Eye (tissue), 1 donor: ENCODE measurements at regions not wholly inside any gene's neighbourhood (a gene's known extent, or its start where the extent isn't known, plus 50 kb on each side); places are given as distances from the start of the nearest gene placed in this dataset.
"Not testable (repeated sequence)": the region's sequence is repeated elsewhere in the genome, so short reads cannot be mapped to it uniquely, and the experiment has no call there.

Experiments
- DNase-seq: peaks from one replicate; pipeline ENCODE4 v3.0.0-alpha.2; 2015

DNA sequence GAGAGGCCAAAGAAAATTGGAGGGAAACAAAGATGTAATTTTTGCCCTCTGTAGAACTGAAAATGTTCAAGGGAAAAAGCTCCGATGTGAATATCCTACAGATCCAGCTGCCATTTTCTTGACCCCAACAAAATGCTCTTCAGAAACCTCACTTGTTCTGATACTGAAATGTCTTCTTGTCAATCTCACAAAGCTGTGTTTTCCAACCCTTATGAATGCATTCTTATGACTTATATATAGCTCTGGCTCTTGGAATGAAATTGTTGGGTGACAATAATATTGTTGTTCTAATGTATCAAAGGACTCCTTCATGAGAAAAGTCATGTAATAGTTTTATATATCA is 157.1 kb upstream of the TGFBR2 start:
- no peak for DNase-seq

DNA sequence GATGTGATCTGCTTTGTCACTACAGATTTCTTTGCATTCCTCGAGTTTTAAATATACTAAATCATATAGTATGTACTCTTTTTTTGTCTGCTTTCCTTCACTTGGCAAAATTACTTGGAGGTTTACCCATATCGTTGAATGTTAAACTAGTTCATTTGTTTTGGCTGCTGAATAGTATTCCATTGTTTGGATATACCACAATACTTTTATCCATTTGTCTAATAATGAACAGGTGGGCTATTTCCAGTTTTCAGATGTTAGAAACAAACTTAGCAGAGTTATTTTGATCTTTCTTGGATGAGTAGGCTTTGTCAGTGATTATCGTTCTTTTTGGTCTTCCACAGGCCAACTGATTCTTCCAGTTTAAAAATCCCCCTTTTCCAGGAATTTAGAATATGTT is 154.0 kb upstream of the TGFBR2 start:
- DNase-seq = no peak

DNA sequence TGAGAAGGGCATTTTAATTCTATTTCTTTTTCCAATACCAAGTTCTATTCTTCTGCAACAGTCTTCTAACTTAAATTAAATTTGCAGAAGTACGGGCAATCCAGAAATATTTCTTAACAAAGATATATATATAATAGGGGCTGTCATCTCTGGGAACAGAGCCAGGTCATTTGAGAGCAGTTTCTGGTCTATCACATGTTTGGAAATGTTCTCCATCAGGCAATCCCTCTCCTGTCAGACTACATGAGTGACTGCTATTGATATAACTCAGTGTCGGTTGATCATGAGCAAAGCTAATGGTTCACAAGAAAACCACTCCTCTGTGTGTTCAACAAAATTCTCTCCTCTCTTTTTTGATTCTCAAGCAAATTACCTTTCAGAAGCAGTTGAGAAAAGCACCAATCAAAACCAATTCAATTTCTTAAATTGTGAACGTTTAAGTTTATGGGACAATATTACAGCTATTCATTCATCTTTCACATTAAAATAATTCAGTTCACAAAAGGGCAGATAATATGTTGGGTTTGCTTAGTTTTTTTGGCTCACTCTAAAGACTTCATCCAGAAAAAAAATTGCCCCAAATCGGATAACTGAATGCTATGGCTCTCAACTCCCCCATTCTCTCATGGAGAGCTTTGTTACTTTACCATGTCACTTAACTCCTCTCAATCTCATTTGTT is 152.9 kb upstream of the TGFBR2 start:
- no peak for DNase-seq

DNA sequence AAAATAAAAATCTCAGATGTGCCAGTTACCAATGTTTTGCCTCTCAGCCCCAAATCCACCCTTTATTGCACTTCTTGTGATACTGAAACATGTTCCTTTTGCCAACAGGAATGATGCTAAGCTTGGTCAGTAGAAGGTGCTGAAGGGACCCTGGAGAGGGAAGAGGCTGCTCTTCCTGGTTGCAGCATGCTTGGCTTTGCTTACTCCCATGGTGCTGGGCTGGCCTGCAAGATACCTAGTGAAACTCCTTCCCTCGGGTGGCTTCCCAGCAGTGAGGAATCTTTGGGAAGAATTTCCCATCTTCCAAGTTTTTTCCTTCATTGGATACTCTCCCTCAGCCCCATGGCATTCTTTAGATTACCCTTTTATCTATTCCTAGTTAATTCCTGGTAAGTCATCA is 151.8 kb upstream of the TGFBR2 start:
- DNase-seq = no peak

DNA sequence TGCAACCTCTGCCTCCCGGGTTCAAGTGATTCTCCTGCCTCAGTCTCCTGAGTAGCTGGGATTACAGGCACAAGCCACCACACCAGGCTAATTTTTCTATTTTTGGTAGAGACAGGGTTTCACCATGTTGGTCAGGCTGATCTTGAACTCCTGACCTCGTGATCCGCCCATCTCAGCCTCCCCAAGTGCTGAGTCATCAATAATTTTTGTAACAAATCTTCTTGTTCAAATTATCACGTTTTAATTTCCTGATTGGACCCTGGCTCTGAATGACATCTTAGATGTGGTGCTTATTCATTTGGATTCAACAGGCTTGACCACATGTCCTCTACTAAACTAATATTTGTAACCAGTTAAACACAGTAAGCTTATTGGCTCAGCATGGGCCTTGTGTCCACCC is 151.3 kb upstream of the TGFBR2 start:
- DNase-seq = not testable (repeated sequence)

DNA sequence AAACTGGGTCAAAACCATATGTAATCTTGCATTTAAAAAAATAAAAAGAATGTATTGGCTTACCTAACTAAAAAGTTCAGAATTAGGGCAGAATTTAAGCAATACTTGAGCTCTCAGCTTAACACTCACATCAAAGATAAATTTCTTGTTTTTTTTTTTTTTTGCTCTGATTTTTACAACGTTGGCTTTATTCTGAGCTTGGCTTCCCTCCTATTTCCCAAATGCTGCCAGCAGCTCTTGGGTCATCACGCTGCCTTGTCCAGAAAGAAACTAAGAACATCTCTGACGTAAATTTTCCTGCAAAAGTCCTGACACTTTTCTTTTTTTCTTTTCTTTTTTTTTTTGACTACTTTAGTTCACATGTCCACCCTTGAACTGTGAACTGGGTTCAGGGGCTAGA is 150.6 kb upstream of the TGFBR2 start:
- no peak for DNase-seq

DNA sequence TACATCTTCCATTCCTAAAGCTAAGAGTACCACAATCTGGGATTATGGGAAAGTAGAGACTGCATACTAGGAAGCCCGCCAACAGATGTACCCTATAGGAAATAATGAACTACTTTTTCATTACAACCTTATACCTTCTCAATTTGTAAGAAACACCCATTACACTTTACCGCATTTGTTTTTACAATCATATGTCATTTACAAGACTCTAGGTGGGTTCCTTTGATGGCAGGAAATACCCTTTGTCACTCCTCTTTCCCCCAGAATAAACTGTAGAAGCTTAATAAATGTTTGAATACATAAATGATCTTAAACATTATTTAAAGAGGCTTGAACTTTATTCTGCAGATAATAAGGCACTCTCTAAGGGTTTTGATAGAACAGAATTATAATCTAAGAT is 150.1 kb upstream of the TGFBR2 start:
- DNase-seq = no peak

DNA sequence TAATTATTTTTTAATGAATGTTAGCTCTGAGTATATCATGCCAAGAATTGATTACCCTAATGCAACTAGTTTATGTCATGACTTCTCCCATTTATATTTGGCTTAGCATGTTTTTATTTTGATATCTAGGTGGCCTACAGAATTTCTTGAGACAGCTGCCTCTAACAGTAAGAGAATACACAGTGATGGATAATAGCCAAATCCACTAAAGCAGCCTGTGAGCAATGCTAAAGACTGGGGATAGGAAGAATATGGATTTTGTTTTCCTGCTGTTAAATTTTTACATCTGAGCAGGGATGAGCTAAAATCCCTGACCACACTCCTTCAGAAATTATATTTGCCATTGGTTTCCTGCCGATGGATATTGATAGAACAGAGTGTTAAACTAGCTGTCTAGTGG is 149.3 kb upstream of the TGFBR2 start:
- no peak for DNase-seq

DNA sequence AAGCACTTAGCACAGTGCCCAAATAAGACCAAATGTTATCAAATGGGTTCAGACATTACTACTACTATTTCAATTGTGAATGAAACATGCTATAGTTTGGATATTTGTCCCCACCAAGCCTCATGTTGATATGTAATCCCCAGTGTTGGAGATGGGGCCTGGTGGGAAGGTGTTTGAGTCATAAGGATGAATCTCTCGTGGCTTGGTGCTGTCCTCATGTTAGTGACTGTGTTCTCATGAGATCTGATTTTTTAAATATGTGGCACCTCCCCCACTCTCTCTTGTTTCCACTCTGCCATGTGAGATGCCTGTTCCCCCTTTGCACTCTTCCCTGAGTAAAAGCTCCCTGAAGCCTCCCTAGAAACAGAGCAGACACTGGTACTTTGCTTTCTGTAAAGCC is 148.7 kb upstream of the TGFBR2 start:
- no peak for DNase-seq

DNA sequence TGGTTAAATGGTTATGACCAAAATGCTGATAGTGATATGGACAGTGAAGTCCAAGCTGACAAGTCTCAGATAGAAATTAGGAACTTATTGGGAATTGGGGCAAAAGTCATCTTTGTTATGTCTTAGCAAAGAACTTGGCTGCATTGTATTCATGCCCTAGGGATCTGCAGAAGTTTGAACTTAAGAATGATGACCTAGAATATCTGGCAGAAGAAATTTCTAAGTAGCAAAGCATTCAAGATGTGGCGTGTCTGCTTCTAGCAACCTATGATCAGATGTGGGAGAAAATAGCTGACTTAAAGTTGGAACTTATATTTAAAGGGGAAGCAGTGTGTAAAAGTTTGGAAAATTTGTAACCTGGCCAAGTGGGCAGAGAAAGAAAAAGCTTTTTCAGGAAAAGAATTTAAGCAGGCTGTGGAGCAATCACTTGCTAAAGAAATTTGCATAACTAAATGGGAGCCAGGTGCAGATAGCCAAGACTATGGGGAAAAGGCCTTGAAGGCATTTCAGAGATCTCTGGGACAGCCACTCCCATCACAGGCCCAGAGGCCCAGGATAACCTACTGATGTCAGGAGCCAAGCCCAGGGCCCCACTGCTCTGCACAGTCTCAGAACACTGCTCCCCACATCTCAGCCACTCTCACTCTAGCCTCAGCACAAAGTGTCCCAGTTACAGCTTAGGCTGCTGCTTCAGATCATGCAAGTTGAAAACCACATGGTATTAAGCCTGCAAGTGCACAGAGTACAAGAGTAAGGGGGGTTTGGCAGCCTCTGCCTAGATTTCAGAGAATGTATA is 147.8 kb upstream of the TGFBR2 start:
- no peak for DNase-seq

DNA sequence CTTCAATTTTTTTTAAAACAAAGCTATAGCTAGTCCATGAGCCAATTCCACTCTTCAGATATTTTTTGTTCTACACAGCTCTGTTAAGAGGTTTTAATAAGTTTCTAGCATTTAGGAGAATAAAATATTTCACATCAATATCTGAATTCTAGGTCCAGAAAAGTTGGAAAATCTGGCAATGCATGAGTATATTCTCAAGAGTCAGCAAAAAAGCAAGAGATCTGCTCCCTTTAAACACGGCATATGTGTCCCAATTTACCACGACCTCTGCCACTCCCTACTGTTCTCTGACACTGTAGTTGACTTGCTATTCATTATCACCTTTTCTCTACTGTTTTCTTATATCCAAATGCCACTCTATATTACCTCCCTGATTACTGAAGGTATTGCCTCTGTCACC is 145.1 kb upstream of the TGFBR2 start:
- DNase-seq = no peak

DNA sequence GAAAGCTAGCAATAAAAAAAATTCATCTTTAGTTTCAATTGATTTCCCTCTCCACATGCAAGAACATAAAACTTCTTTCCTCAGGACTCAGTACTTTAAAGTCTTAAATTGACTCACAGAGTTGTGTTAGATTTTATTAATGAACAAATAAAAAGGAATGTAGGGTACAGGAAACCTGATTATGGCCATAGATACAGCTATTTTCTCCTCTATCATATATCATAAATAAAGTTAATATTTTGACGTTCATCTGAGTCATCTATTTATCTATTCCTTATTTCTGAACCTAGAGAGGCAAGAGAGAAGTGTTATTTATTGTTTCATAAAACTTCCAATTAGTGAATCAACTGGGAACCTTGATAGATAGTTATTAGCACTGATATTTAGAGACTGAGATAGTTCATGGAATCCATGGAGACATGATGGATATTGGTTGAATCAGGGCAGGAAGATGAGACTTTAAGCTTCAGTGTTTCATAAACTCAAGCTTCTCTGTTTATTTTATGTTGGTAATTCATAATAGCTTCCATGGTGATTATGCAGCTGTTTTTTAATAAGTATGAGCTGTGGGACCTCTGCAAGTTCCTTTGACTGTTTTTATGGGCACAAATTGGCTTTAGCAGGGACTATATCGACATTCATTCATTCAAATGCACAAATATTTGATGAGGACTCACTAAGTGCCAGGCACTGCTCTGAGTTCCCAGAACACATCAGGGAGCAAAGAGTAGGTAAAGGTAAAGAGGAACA is 143.5 kb upstream of the TGFBR2 start:
- DNase-seq = no peak

DNA sequence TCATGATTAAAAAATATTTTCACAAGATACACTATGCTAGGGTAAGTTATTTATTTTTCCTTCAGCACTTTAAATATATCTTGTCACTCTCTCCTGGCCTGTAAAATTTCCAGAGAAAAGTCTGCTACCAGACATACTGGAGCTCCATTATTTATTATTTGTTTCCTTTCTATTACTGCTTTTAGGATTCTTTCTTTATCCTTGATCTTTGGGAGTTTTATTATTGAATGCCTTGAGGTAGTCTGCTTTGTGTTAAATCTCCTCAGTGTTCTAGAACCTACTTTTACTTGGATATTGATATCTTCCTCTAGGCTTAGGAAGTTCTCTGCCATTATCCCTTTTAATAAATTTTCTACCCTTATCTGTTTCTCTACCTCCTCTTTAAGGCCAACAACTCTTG is 142.0 kb upstream of the TGFBR2 start:
- DNase-seq = no peak

DNA sequence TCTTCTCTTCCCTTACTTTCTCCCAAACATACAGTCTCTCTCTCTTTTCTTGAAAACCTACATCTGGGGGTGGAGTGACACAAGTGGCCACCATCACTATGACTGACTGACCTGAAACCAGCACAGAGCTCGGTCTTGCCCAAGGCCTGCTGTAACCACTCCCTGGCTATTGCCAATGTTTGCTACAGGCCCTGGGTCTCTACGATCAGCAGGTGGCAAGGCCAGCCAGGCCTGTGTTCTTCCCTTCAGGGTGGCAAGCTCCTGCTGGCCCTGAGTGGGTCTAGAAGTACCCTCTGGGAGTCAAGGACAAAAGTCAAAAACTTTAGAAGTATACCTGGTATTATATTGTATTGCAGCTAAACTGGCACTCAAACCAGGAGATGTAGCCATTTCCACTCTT is 140.9 kb upstream of the TGFBR2 start:
- DNase-seq = no peak

DNA sequence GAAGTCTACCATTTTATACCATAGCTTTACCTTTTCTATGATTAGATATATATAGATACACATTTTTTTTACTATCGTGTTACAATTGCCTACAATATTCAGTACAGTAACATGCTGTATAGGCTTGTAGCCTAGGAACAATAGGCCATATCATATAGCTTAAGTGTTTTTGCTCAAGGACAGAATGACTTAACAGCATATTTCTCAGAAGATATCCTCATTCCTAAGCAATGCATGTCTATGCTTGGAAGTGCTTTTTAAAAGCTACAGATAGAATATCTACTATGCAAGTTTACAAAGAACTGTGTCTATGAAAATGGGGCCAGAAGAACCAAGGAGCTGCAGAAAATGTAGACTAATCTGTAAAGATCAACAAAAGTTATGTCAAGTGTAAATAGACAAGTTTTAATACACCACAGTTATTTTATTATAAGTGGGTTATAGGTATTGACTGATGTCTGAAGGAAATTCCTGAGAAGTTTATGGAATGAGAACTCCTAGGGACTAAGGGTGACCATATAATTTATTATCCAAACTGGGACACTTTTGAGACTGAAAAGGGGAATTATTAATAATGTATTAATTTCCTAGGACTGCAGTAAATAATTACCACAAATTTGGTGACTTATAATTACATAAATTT is 138.7 kb upstream of the TGFBR2 start:
- DNase-seq = no peak

DNA sequence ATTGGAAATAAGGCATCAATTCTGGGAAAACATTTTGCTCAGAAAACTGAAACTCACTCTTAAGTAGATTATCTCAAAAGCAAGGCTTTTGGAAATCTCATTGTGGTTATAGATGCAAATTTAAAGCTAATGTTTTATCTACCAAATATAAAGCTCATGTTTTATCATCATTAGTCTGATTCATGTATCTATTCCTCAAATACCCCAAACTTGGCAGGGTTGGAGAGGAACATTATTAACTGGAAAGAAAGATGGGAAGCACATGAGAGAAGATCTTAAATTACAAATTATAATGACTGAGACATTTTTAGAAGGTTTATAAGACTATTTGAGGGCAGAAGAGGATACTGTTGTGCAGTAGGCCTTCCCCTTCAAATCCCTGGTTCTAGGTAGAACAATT is 137.3 kb upstream of the TGFBR2 start:
- no peak for DNase-seq

DNA sequence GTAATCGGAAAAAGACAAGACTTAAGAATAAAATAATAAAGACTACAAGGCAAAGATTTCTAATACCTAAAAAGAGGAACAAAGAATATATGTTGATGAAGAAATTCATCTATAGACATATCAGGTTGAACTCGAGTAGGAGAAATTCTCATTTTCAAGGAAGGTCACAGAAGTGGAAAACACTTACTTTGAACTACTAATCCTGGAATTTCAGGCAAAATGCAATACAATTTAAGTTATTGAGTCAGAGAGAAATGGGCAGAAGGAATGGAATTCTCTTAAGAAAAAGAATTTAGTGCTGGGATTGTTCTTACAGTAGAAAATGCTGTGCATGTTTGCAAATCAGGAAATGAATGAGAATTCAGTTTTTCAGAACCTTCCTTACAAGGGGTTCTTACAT is 135.9 kb upstream of the TGFBR2 start:
- DNase-seq = no peak

DNA sequence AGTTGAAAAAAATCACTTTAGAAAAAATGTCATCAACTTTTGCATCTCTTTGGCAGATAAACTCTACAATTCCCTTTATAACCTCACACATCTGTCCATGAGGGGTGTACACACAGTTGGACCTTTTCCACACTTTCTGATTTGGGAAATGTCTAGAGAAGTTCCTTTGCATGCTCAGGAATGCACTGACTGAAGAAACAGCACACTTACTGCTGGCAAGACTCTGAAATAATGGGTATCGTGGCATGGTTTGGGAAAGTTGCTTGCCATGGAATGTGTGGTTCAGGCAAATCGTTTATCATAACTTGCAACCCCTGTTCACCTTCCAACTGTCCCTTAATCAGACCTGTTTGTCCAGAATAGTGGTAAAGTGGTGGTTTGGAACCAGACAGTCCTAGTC is 135.3 kb upstream of the TGFBR2 start:
- DNase-seq = no peak

DNA sequence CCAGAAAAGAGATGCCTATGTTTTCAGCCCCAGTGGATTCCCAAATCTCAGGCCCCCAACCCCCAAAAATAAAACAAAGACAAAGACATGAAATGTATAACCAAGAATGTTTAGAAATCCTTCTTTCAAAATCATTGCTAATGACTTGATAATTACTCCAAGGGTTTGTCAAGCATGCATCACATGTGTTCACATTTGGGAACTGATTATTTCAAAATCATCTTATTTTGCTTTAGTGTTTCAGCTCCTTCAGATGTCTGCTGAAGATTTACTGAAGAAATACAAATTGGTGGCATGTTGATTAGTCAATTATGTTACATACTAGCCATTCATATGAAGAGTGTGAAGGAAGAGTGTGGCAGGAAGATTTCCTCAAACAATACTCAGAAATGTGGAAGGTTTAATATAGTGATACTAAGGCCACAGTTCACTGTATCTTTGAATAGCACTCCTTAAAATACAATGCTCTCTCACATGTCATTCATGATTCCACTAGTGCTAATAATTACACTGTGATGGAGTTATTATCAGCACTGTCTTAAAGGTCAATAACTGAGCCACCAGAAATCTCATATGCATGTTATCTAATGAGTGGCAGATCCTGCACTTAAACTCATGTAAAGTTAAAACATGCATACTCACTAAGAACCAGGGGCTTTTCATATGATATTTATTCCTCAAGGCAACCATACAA is 134.5 kb upstream of the TGFBR2 start:
- DNase-seq = no peak

DNA sequence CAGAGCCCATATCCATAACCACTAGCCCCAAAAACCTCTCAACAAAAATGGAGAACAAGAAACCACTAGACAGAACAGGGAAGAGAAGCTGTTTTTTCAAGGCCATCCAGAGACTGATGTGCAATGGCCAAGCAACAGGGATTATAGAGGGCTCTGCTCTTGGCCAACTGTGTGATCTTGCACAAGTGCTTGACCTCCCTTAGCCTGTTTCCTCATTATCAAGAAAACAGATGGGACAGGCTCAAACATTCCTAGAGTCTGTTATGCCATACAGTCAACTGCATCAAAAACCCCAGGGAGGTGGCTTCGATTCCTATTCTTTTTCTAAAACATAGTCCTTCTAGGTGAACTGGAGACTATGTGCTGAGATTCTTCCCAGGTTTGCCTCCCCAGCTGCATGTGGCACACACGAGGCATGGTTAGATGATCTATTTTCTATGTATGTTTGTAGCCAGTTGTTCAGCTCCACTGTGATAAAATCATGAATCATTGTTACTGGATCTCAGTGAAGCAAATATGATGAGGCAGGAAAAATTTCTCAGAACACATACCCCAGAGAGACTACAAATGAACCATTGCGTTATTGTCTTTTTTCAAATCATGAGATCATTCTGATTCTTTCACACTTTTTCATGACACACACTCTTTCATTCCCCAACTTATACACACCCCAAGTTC is 132.9 kb upstream of the TGFBR2 start:
- no peak for DNase-seq

DNA sequence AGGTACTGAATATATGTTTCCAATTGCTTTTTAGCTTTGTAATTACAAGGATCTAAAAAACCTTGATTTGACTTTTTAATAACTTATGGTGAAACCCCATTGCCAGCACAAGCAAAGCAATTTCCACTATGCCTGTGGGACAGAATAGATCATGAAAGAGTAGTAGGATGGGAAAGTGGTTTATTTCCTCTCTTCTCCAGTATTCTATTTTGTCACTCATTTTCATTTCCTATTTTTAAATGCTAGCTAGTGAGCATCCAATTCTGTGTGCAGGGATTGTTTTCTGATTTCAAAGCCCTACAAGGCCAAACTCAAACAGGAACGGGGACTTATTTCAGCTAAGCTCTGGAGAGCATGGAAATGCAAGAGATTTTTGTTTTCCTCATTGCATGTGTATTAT is 132.0 kb upstream of the TGFBR2 start:
- DNase-seq = no peak

DNA sequence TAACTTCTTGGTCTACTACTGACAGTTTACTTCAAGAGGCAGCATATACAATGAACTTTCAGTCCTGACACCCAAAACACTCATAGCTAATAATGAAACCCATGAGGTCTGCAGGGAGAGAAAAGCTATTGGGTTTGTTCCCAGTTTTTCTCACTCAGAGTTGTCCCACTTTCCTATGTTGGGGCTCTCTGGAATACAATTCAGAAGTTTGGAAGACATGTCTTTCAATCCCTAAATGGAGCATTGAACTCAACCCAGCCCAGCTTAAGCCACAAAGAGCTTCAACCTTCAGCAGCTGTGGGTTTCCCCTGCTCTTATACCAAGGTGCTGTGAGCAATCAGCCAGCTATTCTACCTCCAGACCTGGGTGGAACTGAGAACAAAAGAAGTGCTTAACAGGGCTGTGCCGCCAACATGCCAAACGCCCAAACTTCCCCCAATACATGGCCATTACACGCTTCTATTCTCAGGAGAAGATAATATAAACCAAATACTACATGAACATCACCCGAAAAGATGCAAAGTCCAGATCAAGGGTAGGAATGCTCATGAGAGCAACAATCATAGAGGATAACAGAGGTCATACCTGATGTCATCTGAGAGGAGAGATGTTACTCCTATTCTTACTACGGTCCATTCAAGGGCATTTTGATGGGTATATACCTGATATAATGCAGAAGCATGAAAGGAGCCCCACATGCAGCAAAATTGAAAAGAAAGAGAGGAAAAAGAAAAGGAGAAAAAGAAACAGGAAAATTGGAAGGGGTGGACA is 131.2 kb upstream of the TGFBR2 start:
- no peak for DNase-seq
